IPS-18c (cell line): ENCODE measurements at regions not wholly inside any gene's neighbourhood (a gene's known extent, or its start where the extent isn't known, plus 50 kb on each side); places are given as distances from the start of the nearest gene placed in this dataset.

Experiments
- H3K4me3 ChIP-seq: 2 replicates; pipeline ENCODE4 v1.7.0; 2013; ENCODE audit warnings: low read depth, mild to moderate bottlenecking, low read length, moderate library complexity; ENCODE audit not compliant: insufficient read depth
- H3K9me3 ChIP-seq: one replicate; pipeline ENCODE4 v1.6.1; 2013; ENCODE audit warnings: mild to moderate bottlenecking, low read length, moderate library complexity; ENCODE audit not compliant: control insufficient read depth, insufficient read depth

DNA sequence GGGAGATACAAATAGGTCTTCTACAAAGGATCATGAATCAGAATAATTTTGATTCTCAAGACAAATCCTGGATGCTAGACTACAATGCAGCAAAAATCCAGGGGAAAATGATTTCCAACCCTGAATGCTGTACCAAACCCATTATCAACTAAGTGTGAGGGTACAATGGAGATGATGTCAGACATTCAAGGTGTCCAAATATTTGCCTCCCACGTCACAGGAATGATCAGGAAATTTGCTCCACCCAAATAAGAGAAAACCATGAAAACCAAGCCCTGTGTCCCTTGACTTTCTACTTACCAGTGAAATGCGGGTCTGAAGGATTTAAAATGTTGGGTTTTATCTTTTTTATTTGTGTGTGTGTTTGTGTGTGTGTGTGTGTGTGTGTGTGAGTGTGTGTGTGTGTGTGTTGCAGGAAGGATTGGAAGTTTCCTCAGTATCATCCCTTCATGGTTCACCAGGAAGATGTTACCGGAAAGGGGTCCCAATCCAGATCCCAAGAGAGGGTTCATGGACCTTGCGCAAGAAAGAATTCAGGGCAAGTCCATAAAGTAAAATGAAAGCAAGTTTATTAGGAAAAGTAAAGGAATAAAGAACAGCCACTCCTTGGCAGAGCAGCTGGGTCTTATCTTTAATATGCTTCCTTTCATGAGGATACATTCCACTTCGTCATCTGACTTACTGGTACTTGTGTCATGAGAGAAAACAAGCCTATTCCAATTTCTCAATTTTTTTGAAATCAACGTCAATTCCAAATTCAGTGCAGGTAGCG lies 61.1 kb upstream of the ID2 start:
- Histone ChIP-seq H3K4me3 (no peak overlapping the region), H3K9me3 (no peaks in the 10 kb centered on the region)

DNA sequence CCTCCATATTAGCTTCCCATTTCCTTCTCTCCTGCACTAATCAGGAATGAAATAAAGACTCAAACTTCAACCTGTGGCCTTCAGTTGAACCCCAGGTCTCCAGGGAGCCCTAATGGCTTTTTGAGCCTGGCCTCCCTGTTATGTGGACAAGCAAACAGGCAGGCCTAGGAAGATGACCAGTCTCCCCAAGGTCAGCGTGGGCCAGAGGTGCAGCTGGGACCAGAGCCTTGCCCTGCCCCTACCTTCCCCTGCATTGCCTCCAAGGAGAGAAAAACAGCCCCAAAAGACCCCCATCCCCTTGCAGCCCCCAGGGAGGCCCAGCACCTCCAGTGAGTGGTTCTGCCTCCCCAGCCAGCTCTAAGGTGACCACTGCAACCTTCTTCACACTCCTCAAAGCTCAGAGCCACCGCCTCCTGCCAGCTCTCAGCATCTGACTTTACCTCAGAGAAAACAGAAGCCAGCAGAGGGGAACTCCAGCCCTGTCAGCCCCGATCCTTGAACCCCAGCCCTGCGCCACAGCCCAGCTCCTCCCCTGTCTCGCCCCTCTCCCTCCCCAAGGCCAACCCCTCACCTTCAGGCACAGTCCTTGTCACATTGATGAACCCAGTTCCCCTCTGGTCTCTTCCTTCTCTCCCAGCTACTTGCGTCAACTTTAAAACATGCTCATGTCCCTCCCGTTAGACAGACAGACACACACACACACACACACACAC lies 59.5 kb upstream of the ID2 start:
- Histone ChIP-seq H3K4me3 (no peak overlapping the region), H3K9me3 (no peaks in the 10 kb centered on the region)

DNA sequence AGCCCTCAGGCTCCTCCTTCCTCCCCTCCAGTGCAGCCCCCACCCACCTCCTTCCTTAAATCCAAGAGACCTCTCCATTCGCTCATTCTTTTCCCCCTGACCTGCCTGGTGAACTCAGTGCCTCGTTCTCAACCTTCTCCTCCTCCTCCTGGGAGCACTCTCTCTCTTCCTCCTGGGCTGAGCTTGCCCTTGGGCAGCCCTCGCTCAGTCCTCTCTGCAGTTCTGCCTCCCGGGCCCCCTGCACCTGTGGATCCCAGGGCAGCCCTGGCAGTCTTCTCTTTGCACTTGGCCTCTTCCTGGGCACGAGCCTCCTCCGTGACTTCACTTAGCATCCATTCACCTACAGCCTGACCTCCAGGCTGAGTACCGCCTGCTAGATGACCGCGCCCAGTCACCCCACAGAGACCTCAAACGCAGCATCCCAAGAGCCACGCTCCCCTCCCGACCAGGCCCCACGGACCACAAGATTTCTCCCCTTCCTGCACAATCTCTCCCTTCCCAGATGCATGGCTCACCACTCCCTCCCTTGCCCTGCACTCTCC lies 58.9 kb upstream of the ID2 start:
- no peaks in the 10 kb centered on the region for H3K9me3 ChIP-seq
- H3K4me3 ChIP-seq, result no peak overlapping the region

GRCh38 chr2:8623576-8623957 lies 58.3 kb upstream of the ID2 start:
- no peak overlapping the region for H3K4me3 ChIP-seq
- no peaks in the 10 kb centered on the region for H3K9me3 ChIP-seq

DNA sequence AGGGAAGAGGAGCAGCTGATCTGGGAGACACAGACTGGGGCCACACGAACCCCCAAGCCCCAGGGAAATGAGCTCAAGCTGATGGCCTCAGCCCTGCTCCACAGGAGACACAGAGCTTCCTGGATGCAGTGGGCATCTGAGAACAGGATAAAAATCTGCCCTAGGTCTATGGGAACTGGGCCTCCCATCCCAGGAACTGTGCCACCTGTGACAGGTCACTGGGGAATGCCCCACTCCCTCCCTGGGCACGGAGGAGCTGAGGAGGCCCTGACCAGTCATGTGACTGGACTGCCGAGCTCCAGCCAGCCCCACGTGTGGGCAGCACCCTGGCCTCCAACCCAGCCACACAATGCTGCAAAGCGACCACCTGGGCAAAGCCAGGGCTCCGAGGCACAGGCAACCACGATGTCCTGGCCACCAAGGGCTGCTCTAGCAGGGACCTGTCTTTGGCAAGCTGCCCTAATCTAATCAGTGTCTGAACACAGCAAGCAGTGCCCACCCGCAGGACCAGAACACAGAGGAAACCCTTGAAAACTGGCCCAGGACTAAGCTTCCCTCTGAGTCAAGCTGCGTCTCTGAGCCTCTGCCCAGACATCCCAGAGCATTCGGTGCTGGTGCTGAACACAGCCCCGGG lies 57.8 kb upstream of the ID2 start:
- Histone ChIP-seq H3K4me3 (no peak overlapping the region), H3K9me3 (no peaks in the 10 kb centered on the region)

DNA sequence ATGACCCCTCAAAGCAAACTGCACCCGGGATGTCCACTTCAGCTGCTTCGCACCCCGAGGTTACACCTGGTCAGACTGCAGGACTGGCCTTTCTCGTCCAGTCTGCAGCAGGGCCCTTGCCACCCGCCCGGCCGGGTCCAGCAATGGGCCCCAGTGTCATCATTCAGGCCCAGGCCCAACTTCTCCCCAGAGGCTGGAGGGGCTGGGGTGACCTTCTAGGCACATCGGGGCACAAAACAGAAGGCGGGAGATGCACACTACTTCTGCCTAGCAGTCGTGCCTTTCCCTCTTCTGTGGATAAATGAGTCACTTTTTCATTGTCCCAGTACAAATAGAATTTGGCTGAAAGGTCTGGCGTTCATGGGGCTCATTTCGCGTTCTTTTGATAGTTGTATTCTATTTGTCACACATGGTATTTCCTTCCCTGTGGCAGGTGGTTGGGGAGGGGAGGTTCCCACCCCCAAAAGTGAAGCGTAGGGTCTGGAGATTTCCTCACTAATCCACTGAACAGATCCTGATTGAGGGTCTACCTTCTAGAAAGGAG lies 56.9 kb upstream of the ID2 start:
- no peaks in the 10 kb centered on the region for H3K9me3 ChIP-seq
- H3K4me3 ChIP-seq, result no peak overlapping the region

DNA sequence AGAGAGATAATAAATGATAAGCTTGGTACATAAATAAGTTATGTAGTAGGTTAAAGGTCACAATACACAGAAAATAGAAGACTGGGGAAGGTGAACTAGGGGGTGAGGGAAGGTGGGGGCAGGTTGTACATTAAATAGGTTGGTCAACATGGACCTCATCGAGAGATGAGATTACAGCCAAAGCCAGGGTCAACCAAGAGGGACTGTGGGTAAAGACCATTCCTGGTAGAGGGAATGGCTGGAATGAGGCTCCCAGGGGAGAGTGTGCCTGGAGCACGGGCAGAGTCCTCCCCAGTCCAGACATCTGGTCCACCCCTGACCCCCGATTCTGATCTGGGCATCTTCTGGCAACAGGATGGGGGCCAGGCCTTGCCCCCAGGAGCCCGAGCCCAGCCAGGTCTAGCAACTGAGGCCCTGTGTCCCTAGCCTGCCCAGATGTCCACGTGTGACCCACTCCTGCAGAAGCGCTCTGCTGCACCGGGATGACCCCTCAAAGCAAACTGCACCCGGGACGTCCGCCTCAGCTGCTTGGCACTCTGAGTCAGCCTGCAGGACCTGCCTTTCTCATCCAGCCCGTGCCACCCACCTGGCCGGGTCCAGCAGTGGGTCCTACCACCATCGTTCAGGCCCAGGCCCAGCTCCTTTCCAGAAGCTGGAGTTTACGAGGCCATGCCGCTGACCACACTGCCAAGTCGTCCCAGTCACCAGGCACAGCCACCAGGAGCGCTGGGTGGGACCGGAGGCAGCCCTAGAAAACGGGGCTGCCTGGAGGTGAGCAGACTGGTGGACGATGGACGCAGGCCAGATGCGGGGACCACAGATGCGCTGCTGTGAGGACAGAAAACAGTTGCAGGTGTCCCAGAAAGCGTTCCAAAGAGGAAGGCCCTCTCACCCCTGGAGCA lies 56.2 kb upstream of the ID2 start:
- H3K9me3 ChIP-seq, result no peaks in the 10 kb centered on the region
- no peak overlapping the region for H3K4me3 ChIP-seq

DNA sequence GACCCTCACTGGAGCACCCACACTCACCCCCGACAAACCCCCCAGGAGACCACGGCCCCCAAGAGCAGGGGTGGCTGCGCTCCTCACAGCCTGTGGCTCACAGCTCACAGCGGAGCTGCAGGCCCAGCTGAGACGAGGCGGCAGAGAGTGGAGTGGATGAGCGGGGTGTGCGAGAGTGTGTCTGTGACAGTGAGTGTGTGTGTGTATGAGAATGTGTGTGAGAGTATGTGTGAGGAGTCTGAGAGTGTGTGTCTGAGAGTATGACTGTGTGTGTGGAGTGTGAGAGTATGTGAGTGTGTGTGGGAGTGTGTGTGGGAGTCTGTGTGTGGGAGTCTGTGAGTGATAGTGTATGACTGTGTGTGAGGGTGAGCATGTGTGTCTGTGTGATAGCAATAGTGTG lies 55.3 kb upstream of the ID2 start:
- Histone ChIP-seq H3K4me3 (no peak overlapping the region), H3K9me3 (no peaks in the 10 kb centered on the region)

- Histone ChIP-seq H3K4me3 (no peak overlapping the region), H3K9me3 (no peaks in the 10 kb centered on the region)
These were observed 54.7 kb upstream of the ID2 start for GRCh38 chr2:8627019-8627691.

DNA sequence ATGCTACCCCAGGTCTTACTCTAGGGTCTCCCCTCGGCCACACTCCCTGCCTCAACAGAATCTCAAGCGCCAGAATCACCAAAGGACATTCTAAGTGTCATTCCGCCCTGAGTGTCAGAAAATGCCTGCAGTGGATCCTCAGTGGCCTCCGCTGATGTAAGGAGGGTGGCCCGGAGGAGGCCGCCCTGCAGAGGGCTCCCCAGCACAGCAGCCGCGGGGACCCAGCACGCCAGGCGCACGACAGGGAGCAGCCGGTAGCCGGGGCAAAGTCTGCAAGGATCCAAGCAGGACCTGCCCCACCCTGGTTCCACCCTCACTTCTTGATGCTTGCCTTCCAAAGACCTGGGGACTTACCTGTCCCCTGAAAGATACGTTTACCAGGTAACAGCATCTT lies 54.2 kb upstream of the ID2 start:
- H3K9me3 ChIP-seq, result no peaks in the 10 kb centered on the region
- H3K4me3 ChIP-seq, result no peak overlapping the region

GRCh38 chr2:8628179-8628865 lies 53.5 kb upstream of the ID2 start:
- Histone ChIP-seq H3K4me3 (no peak overlapping the region), H3K9me3 (no peaks in the 10 kb centered on the region)

GRCh38 chr2:8628866-8629209 lies 53.0 kb upstream of the ID2 start:
- H3K4me3 ChIP-seq, result no peak overlapping the region
- H3K9me3 ChIP-seq, result no peaks in the 10 kb centered on the region

GRCh38 chr2:8629402-8629801 lies 52.5 kb upstream of the ID2 start:
- Histone ChIP-seq H3K9me3 (no peaks in the 10 kb centered on the region), H3K4me3 (no peak overlapping the region)

GRCh38 chr2:8630676-8631464 lies 51.0 kb upstream of the ID2 start:
- no peak overlapping the region for H3K4me3 ChIP-seq
- H3K9me3 ChIP-seq, result no peaks in the 10 kb centered on the region

DNA sequence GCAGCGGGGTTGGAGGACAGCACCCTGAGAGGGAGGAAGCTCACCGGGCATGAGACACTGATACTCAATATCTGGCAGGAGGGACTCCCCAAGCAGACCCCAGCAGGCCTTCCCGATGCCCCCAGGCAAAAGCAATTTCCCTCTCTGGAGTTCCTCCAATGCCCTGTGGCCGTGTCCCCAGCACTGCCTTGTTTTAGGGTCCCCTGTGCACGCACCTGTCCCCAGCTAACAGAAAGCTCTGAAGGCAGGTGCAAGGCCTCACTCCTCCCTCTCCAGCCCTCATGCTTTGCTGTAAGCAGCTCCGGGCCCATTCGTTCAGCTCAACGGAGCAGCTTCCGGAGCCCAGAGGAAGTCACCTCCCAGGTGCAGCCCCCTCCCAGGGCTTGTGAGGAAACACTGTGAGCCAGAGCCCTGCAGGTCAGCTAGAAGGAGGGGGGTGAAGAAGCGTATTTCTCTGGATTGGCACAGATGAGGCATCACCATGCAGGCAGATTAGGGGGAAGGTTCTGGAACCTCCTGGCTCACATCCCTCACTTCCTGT lies 50.3 kb upstream of the ID2 start:
- Histone ChIP-seq H3K9me3 (no peaks in the 10 kb centered on the region), H3K4me3 (no peak overlapping the region)
